HEK293 (cell line): ENCODE measurements at regions not wholly inside any gene's neighbourhood (a gene's known extent, or its start where the extent isn't known, plus 50 kb on each side); places are given as distances from the start of the nearest gene placed in this dataset.

ENCODE experiments used
- CTCF ChIA-PET: fragments of 350-600 bp; formaldehyde crosslinking; extraction: SDS; loops from one replicate; lab custom pipeline; 2021; ENCODE audit warnings: antibody characterized with exemption; lab: Yijun Ruan, JAX
- POLR2A ChIA-PET: fragments of 300-600 bp; formaldehyde crosslinking; extraction: SDS; loops from one replicate; lab custom pipeline; 2020; ENCODE audit warnings: antibody characterized with exemption, inconsistent platforms; lab: Yijun Ruan, JAX
- H3K27ac ChIP-seq: fragments of 200-500 bp; sonication (Bioruptor generic); 2 replicates; pipeline ENCODE4 v1.5.1; 2014; ENCODE audit warnings: low read depth, low read length, control low read depth, inconsistent platforms; ENCODE audit errors: extremely low read depth
- H3K36me3 ChIP-seq, 2 experiments: fragments of 200-500 bp in 1 of 2; sonication (Bioruptor generic) in 1 of 2; 1 replicate in 1 of 2; 2 replicates in 1 of 2; pipeline ENCODE4 v1.5.1; 2014 to 2017; ENCODE audit warnings: inconsistent platforms in 2 of 2, low read length in 2 of 2; ENCODE audit not compliant: control insufficient read depth in 2 of 2, insufficient read depth in 1 of 2
- H3K4me1 ChIP-seq: fragments of 200-500 bp; sonication (Bioruptor generic); 2 replicates; pipeline ENCODE4 v1.5.1; 2014; ENCODE audit warnings: mild to moderate bottlenecking, low read length, inconsistent platforms; ENCODE audit not compliant: control insufficient read depth, insufficient read depth
- H3K4me3 ChIP-seq: 2 replicates; pipeline ENCODE4 v1.5.1; 2011; ENCODE audit warnings: low read depth, mild to moderate bottlenecking, control low read depth, low read length, moderate library complexity
- H3K9me3 ChIP-seq: fragments of 200-500 bp; sonication (Bioruptor generic); 2 replicates; pipeline ENCODE4 v1.5.1; 2014; ENCODE audit warnings: low read depth, low read length, inconsistent platforms; ENCODE audit not compliant: control insufficient read depth, insufficient read depth
- BCL11B ChIP-seq: fragments of 450-650 bp; formaldehyde crosslinking; IDR thresholded peaks from 2 replicates; pipeline ENCODE4 v1.5.1; 2016; ENCODE audit warnings: low read depth, missing biosample characterization, missing genetic modification characterization
- KLF17 ChIP-seq: fragments of 450-650 bp; formaldehyde crosslinking; IDR thresholded peaks from 2 replicates; pipeline ENCODE4 v1.5.1; 2016; ENCODE audit warnings: missing biosample characterization, missing genetic modification characterization
- PRDM1 ChIP-seq: fragments of 450-650 bp; formaldehyde crosslinking; IDR thresholded peaks from 2 replicates; pipeline ENCODE4; 2016; ENCODE audit warnings: missing biosample characterization, missing genetic modification characterization
- PRDM4 ChIP-seq: fragments of 450-650 bp; formaldehyde crosslinking; IDR thresholded peaks from 2 replicates; pipeline ENCODE4 v1.5.1; 2017; ENCODE audit warnings: missing biosample characterization, missing genetic modification characterization
- ZBTB26 ChIP-seq: fragments of 450-650 bp; formaldehyde crosslinking; optimal IDR thresholded peaks from 2 replicates; pipeline ENCODE3; 2016; ENCODE audit warnings: missing biosample characterization, mild to moderate bottlenecking, missing genetic modification characterization
- ZNF114 ChIP-seq: fragments of 450-650 bp; formaldehyde crosslinking; IDR thresholded peaks from 2 replicates; pipeline ENCODE4 v1.5.0; 2017; ENCODE audit warnings: missing biosample characterization, missing genetic modification characterization
- ZNF155 ChIP-seq: fragments of 450-650 bp; formaldehyde crosslinking; IDR thresholded peaks from 2 replicates; pipeline ENCODE4 v1.5.1; 2016; ENCODE audit warnings: missing biosample characterization, missing genetic modification characterization
- ZNF169 ChIP-seq: fragments of 450-650 bp; formaldehyde crosslinking; IDR thresholded peaks from 2 replicates; pipeline ENCODE4 v1.5.1; 2016; ENCODE audit warnings: missing biosample characterization, missing genetic modification characterization
- ZNF341 ChIP-seq: fragments of 450-650 bp; formaldehyde crosslinking; IDR thresholded peaks from 2 replicates; pipeline ENCODE4; 2016; ENCODE audit warnings: low read depth, missing biosample characterization, missing genetic modification characterization
- ZNF394 ChIP-seq: fragments of 450-650 bp; formaldehyde crosslinking; IDR thresholded peaks from 2 replicates; pipeline ENCODE4 v1.5.1; 2016; ENCODE audit warnings: missing biosample characterization, missing genetic modification characterization, mild to moderate bottlenecking, moderate library complexity, borderline replicate concordance
- ZNF585B ChIP-seq: fragments of 450-650 bp; formaldehyde crosslinking; IDR thresholded peaks from 2 replicates; pipeline ENCODE4 v1.5.1; 2016; ENCODE audit warnings: missing biosample characterization, missing genetic modification characterization
- ZNF670 ChIP-seq: fragments of 450-650 bp; formaldehyde crosslinking; IDR thresholded peaks from 2 replicates; pipeline ENCODE4 v1.5.1; 2016; ENCODE audit warnings: missing biosample characterization, missing genetic modification characterization, low read depth
- ZNF777 ChIP-seq: fragments of 450-650 bp; formaldehyde crosslinking; IDR thresholded peaks from 2 replicates; pipeline ENCODE4 v1.5.1; 2017; ENCODE audit warnings: missing biosample characterization, missing genetic modification characterization, borderline replicate concordance
- ZNF792 ChIP-seq: fragments of 450-650 bp; formaldehyde crosslinking; IDR thresholded peaks from 2 replicates; pipeline ENCODE4 v1.5.1; 2016; ENCODE audit warnings: missing biosample characterization, missing genetic modification characterization
- ZSCAN4 ChIP-seq: fragments of 450-650 bp; formaldehyde crosslinking; IDR thresholded peaks from 2 replicates; pipeline ENCODE4 v1.5.1; 2017; ENCODE audit warnings: missing biosample characterization, missing genetic modification characterization
- TF ChIP-seq, protein P1 (sequence below): fragments of 450-650 bp; formaldehyde crosslinking; IDR thresholded peaks from 2 replicates; pipeline ENCODE4 v1.5.0; 2017; ENCODE audit warnings: missing biosample characterization, missing genetic modification characterization, borderline replicate concordance
- TF ChIP-seq, protein P2 (sequence below): fragments of 450-650 bp; formaldehyde crosslinking; IDR thresholded peaks from 2 replicates; pipeline ENCODE4 v1.5.1; 2016; ENCODE audit warnings: missing biosample characterization, missing genetic modification characterization
- TF ChIP-seq, protein P3 (sequence below): fragments of 450-650 bp; formaldehyde crosslinking; IDR thresholded peaks from 2 replicates; pipeline ENCODE4 v1.5.1; 2017; ENCODE audit warnings: missing biosample characterization, missing genetic modification characterization

DNA sequence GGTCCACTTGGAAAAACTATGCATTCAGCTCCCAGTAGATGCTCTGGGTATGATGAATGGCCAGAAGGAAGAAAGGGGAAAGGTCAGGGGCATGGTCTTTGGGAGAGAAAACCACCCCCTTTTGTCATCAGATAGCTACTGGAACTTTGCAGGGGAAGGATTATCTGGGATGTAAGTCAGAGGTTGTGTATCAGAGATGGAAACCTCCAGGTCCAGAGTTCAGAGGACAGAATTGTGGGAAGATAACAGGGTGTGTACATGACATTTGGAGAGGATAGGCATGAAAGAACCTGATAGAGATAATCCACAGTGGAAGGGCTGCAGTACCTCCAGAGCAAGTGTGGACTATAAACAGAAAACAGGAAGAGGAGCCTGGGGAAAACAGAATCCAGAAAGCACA lies 262.7 kb downstream of the SPRY1 start:
- Histone ChIP-seq H3K36me3 (no peaks in the 10 kb centered on the region), H3K4me3 (no peak overlapping the region), H3K4me1 (no peaks in the 10 kb centered on the region), H3K27ac (no peak overlapping the region), H3K9me3 (no peaks in the 10 kb centered on the region; the same call in 1 of the 2 replicates)
- no peak for TF ChIP-seq ZNF777 (tag by site-specific recombination)
- no peak for TF ChIP-seq ZNF341 (tag by site-specific recombination)
- TF ChIP-seq, protein P1, sequence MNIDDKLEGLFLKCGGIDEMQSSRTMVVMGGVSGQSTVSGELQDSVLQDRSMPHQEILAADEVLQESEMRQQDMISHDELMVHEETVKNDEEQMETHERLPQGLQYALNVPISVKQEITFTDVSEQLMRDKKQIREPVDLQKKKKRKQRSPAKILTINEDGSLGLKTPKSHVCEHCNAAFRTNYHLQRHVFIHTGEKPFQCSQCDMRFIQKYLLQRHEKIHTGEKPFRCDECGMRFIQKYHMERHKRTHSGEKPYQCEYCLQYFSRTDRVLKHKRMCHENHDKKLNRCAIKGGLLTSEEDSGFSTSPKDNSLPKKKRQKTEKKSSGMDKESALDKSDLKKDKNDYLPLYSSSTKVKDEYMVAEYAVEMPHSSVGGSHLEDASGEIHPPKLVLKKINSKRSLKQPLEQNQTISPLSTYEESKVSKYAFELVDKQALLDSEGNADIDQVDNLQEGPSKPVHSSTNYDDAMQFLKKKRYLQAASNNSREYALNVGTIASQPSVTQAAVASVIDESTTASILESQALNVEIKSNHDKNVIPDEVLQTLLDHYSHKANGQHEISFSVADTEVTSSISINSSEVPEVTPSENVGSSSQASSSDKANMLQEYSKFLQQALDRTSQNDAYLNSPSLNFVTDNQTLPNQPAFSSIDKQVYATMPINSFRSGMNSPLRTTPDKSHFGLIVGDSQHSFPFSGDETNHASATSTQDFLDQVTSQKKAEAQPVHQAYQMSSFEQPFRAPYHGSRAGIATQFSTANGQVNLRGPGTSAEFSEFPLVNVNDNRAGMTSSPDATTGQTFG (tag by site-specific recombination): no peak
- TF ChIP-seq PRDM1 (tag by site-specific recombination): no peak
- TF ChIP-seq ZNF394 (tag by site-specific recombination): no peak
- TF ChIP-seq ZNF585B (tag by site-specific recombination): no peak
- TF ChIP-seq ZNF155: no peak
- TF ChIP-seq ZNF169 (tag by site-specific recombination): no peak
- TF ChIP-seq ZNF792 (tag by site-specific recombination): no peak
- TF ChIP-seq, protein P2, sequence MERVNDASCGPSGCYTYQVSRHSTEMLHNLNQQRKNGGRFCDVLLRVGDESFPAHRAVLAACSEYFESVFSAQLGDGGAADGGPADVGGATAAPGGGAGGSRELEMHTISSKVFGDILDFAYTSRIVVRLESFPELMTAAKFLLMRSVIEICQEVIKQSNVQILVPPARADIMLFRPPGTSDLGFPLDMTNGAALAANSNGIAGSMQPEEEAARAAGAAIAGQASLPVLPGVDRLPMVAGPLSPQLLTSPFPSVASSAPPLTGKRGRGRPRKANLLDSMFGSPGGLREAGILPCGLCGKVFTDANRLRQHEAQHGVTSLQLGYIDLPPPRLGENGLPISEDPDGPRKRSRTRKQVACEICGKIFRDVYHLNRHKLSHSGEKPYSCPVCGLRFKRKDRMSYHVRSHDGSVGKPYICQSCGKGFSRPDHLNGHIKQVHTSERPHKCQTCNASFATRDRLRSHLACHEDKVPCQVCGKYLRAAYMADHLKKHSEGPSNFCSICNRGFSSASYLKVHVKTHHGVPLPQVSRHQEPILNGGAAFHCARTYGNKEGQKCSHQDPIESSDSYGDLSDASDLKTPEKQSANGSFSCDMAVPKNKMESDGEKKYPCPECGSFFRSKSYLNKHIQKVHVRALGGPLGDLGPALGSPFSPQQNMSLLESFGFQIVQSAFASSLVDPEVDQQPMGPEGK (tag by site-specific recombination): no peak
- ChIA-PET CTCF (interaction anchor here (0.9 to 2.7 kb wide), 2 partner anchors 13 to 95 kb away, joined by 7 to 19 read pairs; no protein-coding TSS in a partner anchor), POLR2A (no interaction called here)

- Histone ChIP-seq H3K9me3 (no peaks in the 10 kb centered on the region; the same call in 1 of the 2 replicates), H3K36me3 (no peaks in the 10 kb centered on the region), H3K4me1 (no peaks in the 10 kb centered on the region), H3K27ac (no peak overlapping the region), H3K4me3 (no peak overlapping the region)
- ChIA-PET POLR2A (no interaction called here), CTCF (interaction anchor here (0.9 to 2.7 kb wide), 5 partner anchors 10 to 273 kb away, joined by 5 to 19 read pairs (median 10); no protein-coding TSS in a partner anchor)
- TF ChIP-seq BCL11B (tag by site-specific recombination): no peak
- no peak for TF ChIP-seq PRDM4 (tag by site-specific recombination)
- TF ChIP-seq, protein P3, sequence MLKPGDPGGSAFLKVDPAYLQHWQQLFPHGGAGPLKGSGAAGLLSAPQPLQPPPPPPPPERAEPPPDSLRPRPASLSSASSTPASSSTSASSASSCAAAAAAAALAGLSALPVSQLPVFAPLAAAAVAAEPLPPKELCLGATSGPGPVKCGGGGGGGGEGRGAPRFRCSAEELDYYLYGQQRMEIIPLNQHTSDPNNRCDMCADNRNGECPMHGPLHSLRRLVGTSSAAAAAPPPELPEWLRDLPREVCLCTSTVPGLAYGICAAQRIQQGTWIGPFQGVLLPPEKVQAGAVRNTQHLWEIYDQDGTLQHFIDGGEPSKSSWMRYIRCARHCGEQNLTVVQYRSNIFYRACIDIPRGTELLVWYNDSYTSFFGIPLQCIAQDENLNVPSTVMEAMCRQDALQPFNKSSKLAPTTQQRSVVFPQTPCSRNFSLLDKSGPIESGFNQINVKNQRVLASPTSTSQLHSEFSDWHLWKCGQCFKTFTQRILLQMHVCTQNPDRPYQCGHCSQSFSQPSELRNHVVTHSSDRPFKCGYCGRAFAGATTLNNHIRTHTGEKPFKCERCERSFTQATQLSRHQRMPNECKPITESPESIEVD (tag by site-specific recombination): no peak
- TF ChIP-seq ZNF114: no peak
- TF ChIP-seq ZBTB26: no peak
- no peak for TF ChIP-seq KLF17 (tag by site-specific recombination)
- TF ChIP-seq ZSCAN4 (tag by site-specific recombination): no peak
- TF ChIP-seq ZNF670: no peak
Measured at GRCh38 chr4:123659730-123660129, 263.1 kb downstream of the SPRY1 start.
